LNCAP (cell line): ENCODE measurements at regions not wholly inside any gene's neighbourhood (a gene's known extent, or its start where the extent isn't known, plus 50 kb on each side); places are given as distances from the start of the nearest gene placed in this dataset.

Experiments
- CTCF ChIP-seq: fragments of 450-650 bp; IDR thresholded peaks from 2 replicates; pipeline ENCODE4 v1.5.1; 2017; ENCODE audit warnings: mild to moderate bottlenecking

GRCh38 chr1:157415661-157416060 is 136.7 kb downstream of the FCRL5 start:
- no peak for TF ChIP-seq CTCF

DNA sequence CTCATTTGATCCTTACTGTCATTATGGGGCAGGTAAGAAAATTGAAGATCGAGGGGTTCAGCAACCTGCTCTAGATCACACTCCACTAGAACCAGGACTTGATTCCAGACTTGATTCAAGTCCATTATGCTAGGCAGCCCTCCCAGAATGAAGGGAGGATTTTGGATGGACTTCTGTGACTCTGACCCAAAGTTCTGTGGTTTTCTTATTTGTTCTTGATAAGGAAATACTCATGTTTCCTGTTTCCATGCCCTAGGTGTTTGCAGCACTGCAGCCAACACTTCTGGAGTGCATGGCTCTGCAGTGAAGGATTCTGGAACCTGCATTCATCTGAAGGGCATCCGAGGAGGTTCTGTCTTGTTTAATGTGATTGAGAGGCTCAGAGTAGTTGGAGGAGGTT is 140.0 kb downstream of the FCRL5 start:
- no peak for TF ChIP-seq CTCF

DNA sequence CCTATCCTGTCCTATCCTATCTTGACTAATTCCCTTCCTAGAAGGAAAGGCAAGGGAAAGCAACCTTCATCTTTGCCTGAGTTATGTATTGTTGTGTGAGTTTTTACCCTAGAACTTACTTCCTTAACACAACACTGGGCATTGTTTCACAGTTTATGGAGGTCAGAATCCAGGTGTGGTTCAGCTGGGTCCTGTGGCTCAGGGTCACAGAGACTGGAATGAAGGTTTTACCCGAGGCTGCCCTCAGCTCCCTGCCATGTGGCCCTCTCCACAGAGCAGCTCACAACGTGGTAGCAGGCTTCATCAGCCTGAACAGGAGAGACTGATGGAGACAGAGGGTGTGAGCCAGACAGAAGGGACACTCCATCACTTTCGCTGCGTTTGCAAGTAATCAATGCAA is 140.5 kb downstream of the FCRL5 start:
- TF ChIP-seq CTCF = no peak

DNA sequence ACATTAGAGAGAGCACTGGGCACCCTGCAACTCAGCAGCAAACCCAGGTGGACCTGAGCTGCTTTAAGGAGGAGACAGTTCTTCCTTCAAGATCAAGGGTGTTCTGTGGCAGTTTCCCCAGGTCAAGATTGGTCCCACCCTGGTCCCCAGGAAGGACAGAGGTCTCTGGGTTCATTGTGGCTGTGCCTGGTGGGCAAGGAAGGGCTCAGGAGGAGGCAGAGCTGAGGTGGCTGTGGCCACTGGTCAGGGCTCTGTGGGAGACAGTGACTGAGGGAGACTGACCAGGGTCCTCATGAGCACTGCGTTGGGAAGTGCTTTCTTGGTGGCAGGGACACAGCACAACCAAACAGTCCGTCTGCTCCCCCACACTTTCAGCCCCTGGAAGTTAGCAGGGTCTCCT is 141.3 kb downstream of the FCRL5 start:
- TF ChIP-seq CTCF = no peak

- TF ChIP-seq CTCF = no peak
These were observed 141.9 kb downstream of the FCRL5 start for GRCh38 chr1:157410457-157410856.

DNA sequence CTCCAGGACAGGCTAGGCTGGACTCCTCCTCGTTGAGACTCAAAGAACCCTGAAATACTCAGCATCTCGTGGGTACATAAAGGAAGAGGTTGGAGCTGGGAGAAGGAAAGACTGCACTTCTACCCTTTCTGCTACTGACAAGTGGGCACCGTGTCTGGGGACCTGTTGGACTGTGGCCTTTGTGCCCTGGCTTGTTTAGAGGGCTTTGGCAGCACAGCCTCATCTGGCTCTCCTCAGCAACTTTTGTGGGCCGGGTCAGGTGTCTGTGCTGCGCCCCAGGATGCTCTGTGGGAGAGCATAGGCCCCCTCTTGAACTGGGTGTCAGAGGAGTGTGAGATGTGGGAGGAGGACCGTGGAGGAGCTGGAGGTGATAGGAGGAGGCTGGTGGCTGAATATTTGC is 142.4 kb downstream of the FCRL5 start:
- TF ChIP-seq CTCF = no peak

- no peak for TF ChIP-seq CTCF
These were observed 144.3 kb downstream of the FCRL5 start for GRCh38 chr1:157407917-157408525.

GRCh38 chr1:157407367-157407766 is 144.9 kb downstream of the FCRL5 start:
- no peak for TF ChIP-seq CTCF
